ENCODE measurements at regions not wholly inside any gene's neighbourhood (a gene's known extent, or its start where the extent isn't known, plus 50 kb on each side); places are given as distances from the start of the nearest gene placed in this dataset.

- Histone ChIP-seq H3K9me3 (ENCODE audit: insufficient read depth in 2 of 2, low read depth in 1 of 2, low read length in 1 of 2) (no peaks in the 10 kb centered on the region), H4K8ac (ENCODE audit: extremely low read depth, insufficient read depth, low read length) (no peak overlapping the region), H4K20me1 (replicated peaks in 1 of 2; ENCODE audit: control insufficient read depth in 1 of 2, insufficient read depth in 2 of 2, low read length in 2 of 2) (no peaks in the 10 kb centered on the region), H2BK120ac (replicated peaks; ENCODE audit: low read depth, low read length) (no peak overlapping the region), H3K23ac (ENCODE audit: insufficient read length) (no peak overlapping the region), H3K4ac (replicated peaks; ENCODE audit: insufficient read length, low read depth, low read length) (no peak overlapping the region), H3K27me3 (replicated peaks in 1 of 4; ENCODE audit: control insufficient read depth in 3 of 4, extremely low read depth in 1 of 4, insufficient read depth in 3 of 4, low read length in 3 of 4) (no peaks in the 10 kb centered on the region), H2BK20ac (ENCODE audit: low read length) (no peak overlapping the region), H3K79me1 (ENCODE audit: low read depth, low read length) (no peaks in the 10 kb centered on the region), H3K9ac (replicated peaks in 1 of 4; ENCODE audit: extremely low read depth in 1 of 4, low read depth in 3 of 4, low read length in 3 of 4) (no peak overlapping the region), H2BK12ac (ENCODE audit: low read depth, low read length) (no peak overlapping the region), H3K14ac (ENCODE audit: insufficient read length) (no peak overlapping the region), H3K4me3 (ENCODE audit: extremely low read depth in 1 of 4, insufficient read depth in 2 of 4, low read depth in 3 of 4, low read length in 4 of 4) (no peak overlapping the region), H4K91ac (replicated peaks; ENCODE audit: insufficient read length, low read length) (no peak overlapping the region), H3K56ac (replicated peaks; ENCODE audit: insufficient read length, low read depth, low read length) (no peak overlapping the region), H2BK5ac (ENCODE audit: low read depth, low read length) (no peak overlapping the region), H3K27ac (ENCODE audit: low read depth, low read length) (no peak overlapping the region), H2BK15ac (ENCODE audit: low read length) (no peak overlapping the region), H3K4me1 (replicated peaks in 1 of 4; ENCODE audit: control insufficient read depth in 3 of 4, insufficient read depth in 4 of 4, low read length in 3 of 4) (no peaks in the 10 kb centered on the region), H4K5ac (ENCODE audit: insufficient read length, low read depth, low read length) (no peak overlapping the region), H3K4me2 (ENCODE audit: insufficient read depth in 1 of 2, low read depth in 2 of 2, low read length in 2 of 2) (no peak overlapping the region), H3K79me2 (ENCODE audit: control insufficient read depth in 1 of 2, insufficient read depth in 2 of 2, low read length in 2 of 2) (no peaks in the 10 kb centered on the region), H2AFZ (ENCODE audit: low read length) (no peak overlapping the region), H3K18ac (ENCODE audit: extremely low read depth, low read length) (no peak overlapping the region), H3K36me3 (ENCODE audit: control insufficient read depth in 2 of 4, insufficient read depth in 4 of 4, low read length in 3 of 4) (no peaks in the 10 kb centered on the region), H3K23me2 (ENCODE audit: low read depth, low read length) (no peaks in the 10 kb centered on the region), H2AK5ac (ENCODE audit: low read depth, low read length) (no peak overlapping the region)
- ChIA-PET POLR2A (ENCODE audit: partially characterized antibody) (no interaction called here), CTCF (ENCODE audit: partially characterized antibody) (interaction anchor here (0.6 kb wide), 1 partner anchor 201 kb away, joined by 3 read pairs; no protein-coding TSS in a partner anchor)
- TF ChIP-seq E2F6 (IDR thresholded peaks at IDR 0.05) (no peak), CEBPB (IDR thresholded peaks at IDR 0.05; ENCODE audit: low read depth, low read length) (no peak), TBP (IDR thresholded peaks at IDR 0.05; ENCODE audit: low read depth, low read length) (no peak), SP2 (IDR thresholded peaks at IDR 0.05; ENCODE audit: low read length) (no peak), CHD1 (IDR thresholded peaks at IDR 0.05; ENCODE audit: low read depth, low read length) (no peak), CTBP2 (IDR thresholded peaks at IDR 0.05; ENCODE audit: borderline replicate concordance, insufficient read depth, insufficient read length, low read length) (no peak)
- no peak for FAIRE-seq
- no peak for DNase-seq (ENCODE audit: low read depth in 1 of 2, low spot score in 2 of 2)
- WGBS, 2 experiments (ENCODE audit: extremely low coverage in 1 of 2, insufficient coverage in 1 of 2, insufficient read length in 1 of 2, insufficient replicate concordance in 2 of 2, low coverage in 1 of 2, low lambda C conversion rate in 2 of 2, missing lambda C conversion rate in 1 of 2) = 92% methylated on average over 9 of the region's 9 CpGs; no CpG with 5 or more reads in 1 of the 2 experiments
Observed at GRCh38 chr4:187212446-187213080, 488.9 kb upstream of the FAT1 start.

All from H1 (cell line).